ENCODE measurements at regions not wholly inside any gene's neighbourhood (a gene's known extent, or its start where the extent isn't known, plus 50 kb on each side); places are given as distances from the start of the nearest gene placed in this dataset.
"Not testable (repeated sequence)": the region's sequence is repeated elsewhere in the genome, so short reads cannot be mapped to it uniquely, and the experiment has no call there.

- DNase-seq = no peak
Observed at GRCh38 chr5:17966640-17967402, 332.6 kb downstream of the TAF11L14 start.

GRCh38 chr5:17976404-17976803 lies 342.1 kb downstream of the TAF11L14 start:
- no peaks in the 10 kb centered on the region for H3K4me1 ChIP-seq
- no peak overlapping the region for H3K27ac ChIP-seq
- no peaks in the 10 kb centered on the region for H3K9me3 ChIP-seq
- no peak for TF ChIP-seq POLR2A (IDR thresholded peaks at IDR 0.05)
- TF ChIP-seq, protein P1, sequence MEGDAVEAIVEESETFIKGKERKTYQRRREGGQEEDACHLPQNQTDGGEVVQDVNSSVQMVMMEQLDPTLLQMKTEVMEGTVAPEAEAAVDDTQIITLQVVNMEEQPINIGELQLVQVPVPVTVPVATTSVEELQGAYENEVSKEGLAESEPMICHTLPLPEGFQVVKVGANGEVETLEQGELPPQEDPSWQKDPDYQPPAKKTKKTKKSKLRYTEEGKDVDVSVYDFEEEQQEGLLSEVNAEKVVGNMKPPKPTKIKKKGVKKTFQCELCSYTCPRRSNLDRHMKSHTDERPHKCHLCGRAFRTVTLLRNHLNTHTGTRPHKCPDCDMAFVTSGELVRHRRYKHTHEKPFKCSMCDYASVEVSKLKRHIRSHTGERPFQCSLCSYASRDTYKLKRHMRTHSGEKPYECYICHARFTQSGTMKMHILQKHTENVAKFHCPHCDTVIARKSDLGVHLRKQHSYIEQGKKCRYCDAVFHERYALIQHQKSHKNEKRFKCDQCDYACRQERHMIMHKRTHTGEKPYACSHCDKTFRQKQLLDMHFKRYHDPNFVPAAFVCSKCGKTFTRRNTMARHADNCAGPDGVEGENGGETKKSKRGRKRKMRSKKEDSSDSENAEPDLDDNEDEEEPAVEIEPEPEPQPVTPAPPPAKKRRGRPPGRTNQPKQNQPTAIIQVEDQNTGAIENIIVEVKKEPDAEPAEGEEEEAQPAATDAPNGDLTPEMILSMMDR (IDR thresholded peaks at IDR 0.05) = no peak
- DNase-seq = no peak
- no peak overlapping the region for H3K4me3 ChIP-seq
- no peaks in the 10 kb centered on the region for H3K27me3 ChIP-seq
- H3K36me3 ChIP-seq = no peaks in the 10 kb centered on the region

More at GRCh38 chr5:17966640-17967402, 332.6 kb downstream of the TAF11L14 start:
- peaks cover 0 to 3% (median 0%) of the 10 kb centered on the region in 4 donors for H3K9me3 ChIP-seq
- no peaks in the 10 kb centered on the region for H3K36me3 ChIP-seq
- H3K27ac ChIP-seq = no peak overlapping the region
- TF ChIP-seq POLR2A (IDR thresholded peaks at IDR 0.05) = no peak
- TF ChIP-seq, protein P1 (IDR thresholded peaks at IDR 0.05) = no peak
- H3K4me1 ChIP-seq = no peaks in the 10 kb centered on the region
- H3K27me3 ChIP-seq = no peaks in the 10 kb centered on the region
- no peak overlapping the region for H3K4me3 ChIP-seq

DNA sequence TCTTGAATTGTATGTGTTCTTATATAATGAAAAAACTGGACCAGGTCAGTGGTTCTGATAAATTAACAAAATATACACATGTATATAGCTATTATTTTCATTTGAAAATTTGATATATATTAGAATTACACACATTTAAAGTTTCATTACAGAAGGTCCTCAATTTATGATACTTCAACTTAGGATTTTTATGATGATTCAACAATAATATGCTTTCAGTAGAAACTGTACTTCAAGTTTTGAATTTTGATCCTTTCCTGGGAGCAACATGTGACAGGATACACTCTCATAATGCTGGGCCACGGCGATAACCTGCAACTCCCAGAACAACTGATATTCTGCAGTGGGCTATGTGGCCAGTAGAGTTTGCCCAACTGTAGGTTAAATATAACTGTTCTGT lies 344.7 kb downstream of the TAF11L14 start:
- H3K4me1 ChIP-seq = no peaks in the 10 kb centered on the region
- no peaks in the 10 kb centered on the region for H3K9me3 ChIP-seq
- TF ChIP-seq, protein P1 (IDR thresholded peaks at IDR 0.05) = no peak
- H3K27ac ChIP-seq = no peak overlapping the region
- no peaks in the 10 kb centered on the region for H3K27me3 ChIP-seq
- DNase-seq = no peak
- H3K36me3 ChIP-seq = no peaks in the 10 kb centered on the region
- H3K4me3 ChIP-seq = no peak overlapping the region

DNA sequence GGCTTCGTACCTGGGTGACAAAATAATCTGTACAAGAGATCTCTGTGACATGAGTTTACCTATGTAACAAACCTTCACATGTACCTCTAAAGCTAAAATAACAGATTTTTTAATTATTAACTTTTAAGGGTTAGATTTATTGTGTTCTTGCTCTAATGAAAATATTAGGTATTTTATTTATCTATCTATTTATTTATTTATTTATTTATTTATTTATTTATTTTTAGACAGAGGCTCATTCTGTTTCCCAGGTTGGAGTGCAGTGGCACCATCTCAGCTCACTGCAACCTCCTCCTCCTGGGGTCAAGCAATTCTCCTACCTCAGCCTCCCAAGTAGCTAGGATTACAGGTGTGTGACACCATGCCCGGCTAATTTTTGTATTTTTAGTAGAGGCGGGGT lies 348.4 kb downstream of the TAF11L14 start:
- H3K4me3 ChIP-seq, H3K4me1 ChIP-seq, DNase-seq, H3K27ac ChIP-seq, H3K36me3 ChIP-seq, H3K9me3 ChIP-seq, H3K27me3 ChIP-seq: not testable (repeated sequence)

DNA sequence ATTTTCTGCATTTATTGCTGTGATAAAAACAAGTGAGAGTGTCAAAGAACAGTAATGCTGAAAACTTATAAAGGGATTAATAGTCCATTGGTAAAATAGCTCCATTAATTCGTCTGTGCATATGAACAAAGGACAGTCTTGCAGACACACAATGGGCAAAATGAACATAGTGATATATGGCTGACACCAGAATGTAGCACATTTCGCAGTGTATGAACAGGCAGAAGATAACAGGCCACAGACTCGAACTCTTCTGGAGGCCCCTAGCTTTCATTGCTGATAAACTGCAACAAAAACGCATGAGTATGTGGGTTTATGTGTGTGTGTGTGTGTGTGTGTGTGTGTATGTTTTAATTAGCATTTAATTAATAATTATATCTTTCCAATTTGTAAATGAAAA lies 354.8 kb downstream of the TAF11L14 start:
- H3K4me1 ChIP-seq = no peaks in the 10 kb centered on the region
- DNase-seq = no peak
- H3K36me3 ChIP-seq = no peaks in the 10 kb centered on the region
- TF ChIP-seq POLR2A (IDR thresholded peaks at IDR 0.05) = no peak
- TF ChIP-seq, protein P1 (IDR thresholded peaks at IDR 0.05) = no peak
- no peak overlapping the region for H3K27ac ChIP-seq
- H3K9me3 ChIP-seq = no peaks in the 10 kb centered on the region
- no peaks in the 10 kb centered on the region for H3K27me3 ChIP-seq
- no peak overlapping the region for H3K4me3 ChIP-seq

DNA sequence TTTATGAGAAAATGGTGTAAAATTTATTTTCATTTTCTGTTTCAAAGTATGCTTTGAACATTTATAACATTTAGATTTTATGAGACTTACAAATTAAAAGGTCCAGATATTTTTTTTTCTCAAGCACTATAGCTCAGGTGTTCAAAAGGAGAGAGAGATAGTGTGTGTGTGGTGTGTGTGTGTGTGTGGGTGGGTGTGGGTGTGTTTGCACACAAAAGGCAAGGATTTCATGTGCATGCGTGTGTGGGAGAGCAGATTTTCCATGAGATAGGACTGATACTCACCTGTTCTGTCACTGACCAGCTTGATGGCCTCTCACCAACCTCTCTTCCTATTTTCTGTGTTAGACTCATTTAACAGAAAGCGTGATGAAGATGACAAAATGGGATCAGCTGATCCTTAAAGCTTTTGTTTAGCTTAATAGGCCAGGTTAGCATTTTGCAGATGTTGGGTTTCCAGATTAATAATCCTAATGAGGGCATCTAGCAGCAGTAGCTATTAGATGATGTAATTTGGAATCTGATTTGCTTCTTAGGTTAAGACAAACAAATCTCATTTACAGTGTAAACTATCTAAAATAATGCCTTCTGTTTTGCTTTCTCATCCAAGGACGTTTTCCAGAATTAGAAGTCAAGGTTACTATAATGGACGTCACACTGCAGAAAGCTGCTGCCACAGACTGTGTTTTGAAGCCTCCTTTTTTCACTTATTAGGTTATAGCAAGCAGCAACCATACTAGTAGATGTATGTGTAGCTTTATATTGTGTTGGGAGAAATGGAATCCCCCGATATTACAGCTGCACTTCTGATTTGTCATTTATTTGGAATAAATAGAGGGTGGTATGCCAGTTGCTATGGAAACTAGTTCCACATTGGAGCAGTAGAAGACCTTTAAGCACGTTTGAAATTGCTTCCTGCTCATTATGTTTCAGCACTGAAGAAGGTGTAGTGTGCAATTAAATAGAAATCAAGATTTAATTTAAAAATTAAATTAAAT lies 355.6 kb downstream of the TAF11L14 start:
- Histone ChIP-seq H3K4me3 (no peak overlapping the region), H3K4me1 (no peaks in the 10 kb centered on the region), H3K27ac (no peak overlapping the region), H3K27me3 (no peaks in the 10 kb centered on the region), H3K36me3 (no peaks in the 10 kb centered on the region), H3K9me3 (no peaks in the 10 kb centered on the region)
- no peak for DNase-seq
- TF ChIP-seq, protein P1 (IDR thresholded peaks at IDR 0.05) = no peak
- no peak for TF ChIP-seq POLR2A (IDR thresholded peaks at IDR 0.05)

All from Peyer's patch (tissue), 4 donors.